DMS153 (cell line): ENCODE measurements at regions not wholly inside any gene's neighbourhood (a gene's known extent, or its start where the extent isn't known, plus 50 kb on each side); places are given as distances from the start of the nearest gene placed in this dataset.
"Not testable (repeated sequence)": the region's sequence is repeated elsewhere in the genome, so short reads cannot be mapped to it uniquely, and the experiment has no call there.

Experiments
- DNase-seq: peaks from one replicate; lab custom pipeline; 2025; lab: John Stamatoyannopoulos, UW

DNA sequence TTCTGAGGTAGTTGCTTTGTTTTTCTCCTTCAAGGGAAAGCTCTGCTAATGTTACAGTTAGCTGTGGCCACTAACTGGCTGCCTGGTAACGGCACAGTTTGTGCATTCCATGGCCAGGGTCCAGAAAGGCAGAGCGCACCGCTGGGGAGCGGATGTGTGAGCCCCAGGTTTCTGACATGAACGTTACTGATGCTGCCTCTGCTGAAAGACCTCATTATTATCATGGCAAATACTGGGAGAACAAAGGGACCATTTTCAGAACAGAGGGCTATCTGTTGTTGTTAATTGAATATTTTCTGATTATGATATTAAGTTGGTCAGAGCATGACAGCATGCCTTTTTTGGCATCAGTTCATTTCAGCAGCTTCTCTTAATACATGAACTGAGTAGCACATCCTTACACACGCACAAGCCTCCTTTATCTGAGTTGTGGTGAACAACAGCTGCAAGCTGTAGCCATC, 134.1 kb downstream of the NUDT12 start:
- DNase-seq: no peak

DNA sequence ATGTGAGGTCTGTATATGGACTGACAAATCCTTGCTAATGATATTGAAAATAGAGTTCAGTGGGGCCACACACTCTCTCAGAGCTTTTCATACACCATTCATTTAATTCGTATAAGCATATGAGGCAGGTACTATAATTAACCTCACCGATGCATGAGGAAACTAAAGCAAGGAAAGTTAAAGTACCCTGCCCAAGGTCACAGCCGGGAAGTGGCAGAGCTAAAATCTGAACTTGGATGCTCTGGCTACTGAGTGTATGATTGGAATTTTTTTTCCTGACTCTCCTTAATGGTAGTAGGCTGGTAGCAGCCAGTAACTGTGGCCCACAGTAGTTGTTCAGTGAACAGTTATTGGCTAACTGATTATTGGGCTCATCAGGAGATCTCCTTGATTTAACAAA, 135.3 kb downstream of the NUDT12 start:
- no peak for DNase-seq

DNA sequence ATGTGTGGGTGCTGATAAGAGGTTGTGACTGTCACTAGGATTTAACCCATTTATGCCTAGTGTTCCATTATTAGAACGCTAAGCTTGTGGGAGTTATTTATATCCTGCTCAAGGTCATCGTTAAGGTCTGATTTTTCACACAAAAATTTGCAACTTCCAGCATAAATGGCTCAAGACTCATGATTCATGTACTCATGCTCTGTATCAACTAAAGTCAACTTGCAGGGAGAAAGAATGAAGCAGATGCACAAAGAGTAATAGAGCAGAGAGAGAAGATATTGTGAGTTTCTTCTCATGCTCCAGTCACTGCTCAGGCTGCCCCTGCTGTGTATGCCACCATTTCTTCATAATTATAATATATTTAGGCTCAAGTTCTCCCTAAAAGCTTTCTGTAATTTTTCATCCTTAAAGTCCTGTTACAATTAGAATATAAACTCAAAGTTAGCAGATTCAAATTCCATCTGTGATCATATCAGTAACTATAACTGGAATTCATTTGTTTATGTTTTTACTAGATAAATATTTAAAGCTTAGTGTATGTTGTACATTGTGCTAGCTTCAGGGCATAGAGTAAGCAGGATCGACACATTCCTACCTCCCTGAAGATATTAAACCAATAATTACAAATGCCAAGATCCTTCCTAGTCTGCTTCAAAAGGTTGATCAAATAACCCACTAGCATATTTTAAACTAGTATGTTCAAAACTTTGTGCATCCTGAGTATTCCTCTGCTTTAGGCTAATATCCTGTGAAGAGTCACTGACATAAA, 136.7 kb downstream of the NUDT12 start:
- no peak for DNase-seq

DNA sequence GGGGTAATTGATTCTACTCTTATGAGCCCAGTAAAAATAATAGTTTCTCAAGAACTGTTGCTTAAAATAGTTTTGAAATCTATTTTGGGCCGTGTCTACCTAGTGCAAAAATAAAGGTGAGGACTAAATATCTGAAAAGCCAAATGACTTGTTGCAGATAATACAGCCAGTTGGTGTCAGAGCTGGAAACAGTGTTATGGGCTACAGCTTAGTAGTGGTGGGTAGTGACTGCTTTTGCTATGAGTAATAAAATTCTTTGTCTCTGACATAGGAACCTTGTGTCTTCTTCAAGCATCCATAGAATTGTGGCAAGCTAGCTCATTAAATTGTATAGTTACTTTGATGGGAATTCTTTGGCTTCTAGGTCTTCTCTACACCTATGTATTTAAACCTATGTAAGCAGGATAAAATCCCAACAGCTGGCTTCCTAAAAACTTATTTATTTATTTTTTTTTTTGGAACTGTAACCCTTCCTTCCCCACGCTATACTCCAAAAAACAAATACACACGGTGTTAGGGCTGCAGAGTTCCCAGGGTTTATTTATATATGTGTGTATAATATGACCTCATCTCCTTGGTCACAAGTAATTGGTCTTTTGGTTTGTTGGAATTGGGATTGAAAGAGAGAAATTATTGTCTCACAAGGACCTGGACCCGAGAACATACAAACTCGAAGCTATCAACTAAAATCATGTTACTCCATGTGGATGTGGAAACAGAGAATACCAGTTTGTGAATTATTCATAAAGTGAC, 138.0 kb downstream of the NUDT12 start:
- DNase-seq: no peak

DNA sequence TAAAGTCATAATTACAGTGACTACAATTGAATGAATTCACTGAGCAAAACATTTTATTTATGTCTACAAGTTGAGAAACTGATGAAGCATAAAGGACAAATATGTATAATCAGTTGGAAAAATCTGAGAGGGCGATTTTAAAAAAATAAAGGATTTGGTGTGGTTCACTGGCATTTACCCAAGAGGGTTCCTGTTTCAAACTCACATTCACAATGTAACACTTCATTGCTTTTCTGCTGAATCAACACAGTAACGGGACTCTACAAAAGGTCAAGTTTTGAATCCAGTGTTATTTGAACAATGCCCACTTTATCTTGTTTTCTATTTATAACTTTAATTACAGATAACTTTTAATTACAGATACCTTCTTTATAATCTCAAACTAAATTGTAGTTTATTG, 138.6 kb downstream of the NUDT12 start:
- no peak for DNase-seq

DNA sequence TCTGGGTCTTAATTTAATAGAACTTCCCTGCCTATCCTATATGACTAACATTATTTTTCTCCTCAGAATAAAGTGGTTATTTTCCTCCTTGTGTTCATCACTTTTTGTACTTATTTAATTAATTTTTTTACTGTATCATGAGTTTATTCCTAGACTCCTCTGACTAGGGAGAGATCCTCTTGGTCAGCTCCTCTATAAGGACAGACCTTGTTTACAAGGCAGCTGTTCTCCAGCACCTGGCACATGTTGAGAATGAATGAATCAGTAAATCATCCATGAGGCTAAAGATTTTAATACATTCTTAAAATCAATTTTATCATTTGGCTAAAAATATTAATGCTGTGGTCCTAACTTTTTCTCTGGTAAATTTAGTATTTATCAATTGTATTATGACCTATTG, 139.8 kb downstream of the NUDT12 start:
- DNase-seq: no peak

DNA sequence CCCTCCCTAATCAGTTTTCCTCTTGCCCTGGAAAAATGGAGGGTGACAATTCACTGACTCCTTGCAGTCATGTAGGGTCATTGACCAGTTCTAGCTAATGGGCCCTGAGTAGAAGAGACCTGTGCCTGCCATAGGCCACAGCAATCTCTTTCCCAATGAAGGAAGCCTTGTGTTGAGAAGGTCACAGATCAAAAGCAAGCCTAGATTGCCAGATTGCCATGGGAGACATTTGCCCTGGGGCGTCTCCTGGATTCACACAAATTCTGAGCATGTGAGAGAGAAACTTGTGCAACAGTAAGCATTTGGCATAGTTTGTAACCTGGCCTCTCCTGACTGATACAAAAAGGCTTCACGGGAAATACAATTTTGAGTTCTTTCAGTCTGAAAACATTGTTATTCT, 148.0 kb downstream of the NUDT12 start:
- no peak for DNase-seq

DNA sequence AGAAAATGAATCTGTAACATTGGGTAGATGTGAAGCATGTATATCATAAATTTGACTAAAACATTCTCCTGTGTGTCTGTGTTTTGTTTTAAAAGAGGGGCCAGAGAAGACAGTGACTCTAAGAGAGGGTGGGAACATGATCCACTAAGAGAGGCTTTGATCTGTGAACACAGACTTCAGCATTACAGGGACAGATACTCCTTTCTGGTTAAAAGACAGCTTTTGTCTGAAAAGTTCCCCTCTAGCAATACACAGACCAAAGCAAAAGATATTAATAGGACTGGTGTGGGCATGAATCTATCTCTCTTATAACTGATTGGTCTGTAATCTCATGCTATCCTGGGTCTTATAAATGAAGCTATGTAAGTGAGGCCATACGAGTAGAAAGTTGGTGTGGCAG, 150.9 kb downstream of the NUDT12 start:
- no peak for DNase-seq

DNA sequence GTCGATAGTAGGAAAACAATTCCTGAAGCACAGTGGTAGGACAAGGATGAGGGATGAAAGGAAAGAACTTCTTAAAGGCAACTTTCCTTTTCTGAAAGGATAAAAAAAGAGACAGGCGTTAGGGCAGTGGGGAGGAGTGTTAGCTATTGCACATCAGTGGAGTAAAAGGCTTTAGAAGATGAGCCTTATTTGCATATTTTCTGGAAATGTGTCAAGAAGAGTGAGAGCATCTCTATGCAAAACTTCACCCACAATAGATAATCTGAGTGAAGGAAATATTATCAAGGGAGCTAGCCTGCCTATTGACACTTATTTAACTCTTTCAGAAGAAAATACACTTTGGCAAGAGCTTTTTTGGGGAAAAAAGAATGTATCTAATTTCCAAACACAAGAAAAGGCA, 151.6 kb downstream of the MACIR start:
- no peak for DNase-seq

DNA sequence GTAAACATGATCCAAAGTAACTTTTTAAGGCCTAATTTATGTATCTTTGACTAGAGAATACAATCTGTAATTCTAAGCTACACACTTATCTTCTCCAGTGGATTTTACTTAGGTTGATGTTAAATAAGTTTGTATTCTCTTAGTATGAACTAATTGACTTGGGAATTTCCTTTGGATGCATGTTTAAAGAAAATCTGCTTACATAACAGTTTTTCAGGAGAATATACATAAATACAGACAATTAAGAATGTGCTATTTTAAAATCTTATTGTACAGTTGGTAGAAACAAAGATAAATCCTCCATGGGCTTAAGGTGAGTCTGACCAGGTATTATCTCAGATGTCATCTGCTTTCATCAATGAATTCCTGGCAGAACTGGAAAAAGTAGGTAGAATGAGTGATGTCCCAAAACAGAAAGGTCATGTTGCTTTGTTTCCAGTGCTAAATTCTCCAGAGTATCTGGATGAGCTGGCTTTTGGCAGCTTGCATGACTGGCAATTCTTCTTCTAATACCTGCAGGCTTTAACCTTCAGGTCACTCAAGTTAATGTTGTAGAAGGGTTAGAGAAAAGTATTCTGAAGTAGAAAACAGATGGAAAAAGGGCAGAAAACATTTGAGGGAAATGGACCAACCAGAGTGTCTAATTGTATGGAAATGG, 150.6 kb downstream of the MACIR start:
- no peak for DNase-seq

DNA sequence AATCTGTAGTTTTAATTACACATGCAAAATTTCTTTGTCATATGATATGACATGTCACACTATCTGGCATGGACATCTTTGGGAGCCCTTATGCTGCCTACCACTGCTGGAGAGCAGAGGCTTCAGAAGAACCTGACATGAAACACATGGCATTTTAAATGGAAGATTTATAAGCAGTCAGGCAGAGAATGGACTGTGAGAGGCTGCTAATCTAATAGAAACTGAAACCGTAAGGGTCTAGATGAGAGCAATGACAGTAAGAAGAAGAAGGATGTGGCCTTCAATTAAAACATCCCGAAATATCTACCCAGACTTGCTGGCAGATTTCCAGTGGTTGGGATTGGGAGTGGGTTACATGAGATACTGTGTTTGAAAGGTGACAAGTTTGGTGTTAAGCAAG, 149.8 kb downstream of the MACIR start:
- DNase-seq: no peak

DNA sequence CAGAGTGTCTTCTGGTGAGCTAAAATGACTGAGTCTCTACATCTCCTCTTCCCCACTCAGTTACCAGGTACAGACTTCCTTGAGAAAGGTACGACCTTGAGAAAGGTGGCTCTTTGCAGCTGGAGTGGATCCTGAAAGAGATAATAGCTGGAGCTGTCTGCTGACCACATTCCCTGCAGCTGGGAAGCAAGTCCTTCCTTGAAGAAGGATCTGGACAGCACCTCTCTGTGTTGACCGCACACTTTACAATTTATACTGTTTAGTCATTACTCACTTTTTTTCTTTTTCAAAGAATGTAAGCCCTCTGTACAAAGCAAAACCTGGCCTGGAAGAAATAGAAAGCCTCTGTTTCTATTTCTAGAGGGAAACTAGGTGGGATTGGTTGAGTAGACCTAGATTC, 148.8 kb downstream of the MACIR start:
- DNase-seq: no peak

DNA sequence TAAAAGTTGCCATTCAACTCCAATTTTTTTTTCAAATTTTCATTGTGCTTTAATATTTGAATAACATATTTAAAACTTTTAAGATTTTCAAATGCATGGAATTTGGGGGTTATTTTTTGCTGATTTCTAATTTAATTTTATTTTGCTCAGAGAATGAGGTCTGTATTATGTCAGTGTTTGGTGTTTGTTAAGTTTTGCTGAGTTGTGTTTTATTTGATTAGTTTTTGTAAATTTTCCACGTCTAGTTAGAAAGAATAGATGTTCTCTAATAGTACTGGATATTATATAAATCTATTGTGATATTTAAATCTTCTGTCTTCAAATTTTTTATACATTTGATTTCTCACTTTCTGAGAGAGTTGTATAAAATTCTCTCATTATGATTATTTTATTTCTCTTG, 145.9 kb downstream of the MACIR start:
- no peak for DNase-seq

DNA sequence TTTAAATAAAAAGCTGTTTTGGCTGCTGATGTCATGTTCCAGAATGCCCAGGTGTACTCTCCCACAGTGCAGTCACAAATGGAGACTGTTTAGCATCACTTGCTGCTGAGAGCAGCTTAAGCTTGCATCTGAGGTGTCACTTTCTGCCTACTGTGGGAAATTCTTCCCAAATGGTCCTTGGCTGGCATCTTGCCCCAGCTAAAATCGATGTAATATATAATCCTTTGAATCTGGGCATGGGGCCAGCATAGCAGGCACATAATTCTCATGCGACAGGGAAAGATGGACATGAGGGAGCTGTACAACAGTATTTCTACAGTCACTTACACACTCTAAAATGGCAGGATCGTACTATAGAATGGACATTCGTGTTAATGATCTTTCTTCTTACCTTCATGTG, 144.3 kb downstream of the MACIR start:
- no peak for DNase-seq

DNA sequence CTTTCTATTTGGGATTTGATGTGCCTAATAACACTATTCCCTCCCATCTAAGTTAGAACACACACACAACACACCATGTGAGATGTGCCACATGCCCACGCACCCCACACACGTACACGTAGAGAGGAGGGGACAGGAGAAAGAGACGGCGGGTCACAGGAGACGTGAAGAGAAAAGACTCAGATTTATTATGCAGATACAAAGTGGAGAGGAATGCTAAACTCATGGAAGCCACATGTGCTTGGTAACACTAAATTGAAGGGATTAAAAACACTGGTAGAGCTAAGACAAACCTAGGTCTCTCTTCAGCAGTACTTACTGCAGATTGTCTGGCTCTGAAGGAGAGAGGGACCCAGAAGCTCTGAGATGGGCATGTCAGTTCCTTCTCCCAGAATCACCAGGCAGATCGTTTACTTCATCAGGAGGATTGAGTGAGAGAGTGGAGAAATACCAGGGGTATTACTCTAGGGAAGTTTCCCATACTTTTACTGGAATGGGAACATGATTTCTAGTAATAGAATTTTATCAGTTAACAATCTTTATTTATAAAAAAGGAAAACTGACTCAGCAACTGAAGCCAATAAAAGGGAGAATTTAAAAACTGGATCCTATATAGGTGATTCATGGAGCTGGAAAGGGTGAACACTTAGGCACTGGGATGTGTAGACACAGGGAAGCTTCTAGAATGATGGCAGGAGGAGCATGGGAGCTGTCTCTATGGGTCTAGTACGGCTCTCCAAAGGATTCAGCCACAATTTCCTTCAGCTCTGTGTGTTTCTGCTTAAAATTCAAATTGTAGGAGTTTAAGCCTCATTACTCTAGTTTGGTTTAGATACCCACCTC, 139.4 kb downstream of the MACIR start:
- DNase-seq: no peak

DNA sequence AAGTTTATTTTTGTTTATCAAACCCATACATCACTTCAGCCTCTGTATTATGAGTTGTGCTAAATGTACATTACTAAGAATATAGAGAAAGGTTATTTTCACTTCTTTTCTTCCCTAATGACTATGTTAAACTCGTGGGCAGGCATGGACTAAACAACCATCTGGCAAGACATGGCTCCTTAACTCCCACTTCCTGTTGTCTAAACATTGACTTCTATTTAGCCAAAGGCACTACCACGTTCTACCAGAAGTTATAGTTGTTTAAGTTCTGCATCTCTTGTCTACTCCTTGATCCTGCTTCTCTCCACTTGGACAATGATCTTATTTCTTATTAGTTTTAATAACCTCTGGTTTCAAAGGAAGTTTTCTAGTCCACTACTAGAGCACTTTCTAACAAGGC, 136.1 kb downstream of the MACIR start:
- no peak for DNase-seq

DNA sequence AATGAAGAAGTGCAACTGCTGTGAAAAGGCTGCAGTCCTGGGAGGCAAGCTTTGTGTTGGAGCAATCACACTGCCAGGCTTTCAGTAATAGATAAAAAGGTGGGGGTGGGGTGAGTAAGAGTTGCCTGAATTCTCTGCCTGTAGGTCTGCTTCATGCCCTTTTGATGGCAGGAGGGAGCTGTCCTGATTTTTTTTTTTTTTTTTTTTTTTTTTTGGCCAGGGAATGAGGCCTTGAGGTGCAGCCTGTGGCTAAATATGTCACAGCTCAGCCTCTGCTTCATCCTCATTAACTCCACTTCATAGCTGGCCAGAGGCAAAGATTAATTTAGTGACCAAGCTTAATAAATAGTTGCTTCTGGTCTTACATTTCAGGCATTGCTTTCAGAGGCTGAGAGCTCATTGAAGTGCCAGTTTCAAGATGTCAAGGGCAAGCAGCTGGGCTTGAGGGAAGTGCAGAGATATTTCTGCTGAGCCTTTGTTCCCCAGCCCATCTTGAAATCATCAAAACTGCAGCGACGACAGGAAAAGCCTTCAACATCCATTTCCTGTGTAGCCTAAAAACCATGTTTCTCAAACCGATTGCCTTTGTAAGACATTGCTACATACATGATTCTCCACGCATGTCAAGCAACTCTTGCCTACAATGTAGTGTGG, 134.7 kb downstream of the MACIR start:
- DNase-seq: no peak

DNA sequence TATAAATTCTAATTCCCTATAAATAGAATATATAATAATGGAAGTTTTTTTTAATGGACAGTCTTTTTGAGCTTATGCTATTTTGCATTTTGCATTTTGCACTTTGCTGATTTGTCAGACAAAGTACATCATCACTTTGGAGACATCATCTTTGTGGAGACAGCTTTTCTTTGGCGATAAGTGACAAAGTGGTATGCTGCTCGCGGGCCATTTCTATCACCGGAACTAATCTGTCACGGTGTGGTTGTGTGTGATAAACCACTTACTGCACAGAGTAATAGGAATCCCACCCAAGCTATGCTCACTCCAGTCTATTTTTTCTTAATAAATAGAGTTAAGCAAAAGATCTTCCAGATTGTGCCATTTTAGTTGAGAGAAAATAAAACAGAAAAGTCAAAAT, 133.1 kb downstream of the MACIR start:
- no peak for DNase-seq

DNA sequence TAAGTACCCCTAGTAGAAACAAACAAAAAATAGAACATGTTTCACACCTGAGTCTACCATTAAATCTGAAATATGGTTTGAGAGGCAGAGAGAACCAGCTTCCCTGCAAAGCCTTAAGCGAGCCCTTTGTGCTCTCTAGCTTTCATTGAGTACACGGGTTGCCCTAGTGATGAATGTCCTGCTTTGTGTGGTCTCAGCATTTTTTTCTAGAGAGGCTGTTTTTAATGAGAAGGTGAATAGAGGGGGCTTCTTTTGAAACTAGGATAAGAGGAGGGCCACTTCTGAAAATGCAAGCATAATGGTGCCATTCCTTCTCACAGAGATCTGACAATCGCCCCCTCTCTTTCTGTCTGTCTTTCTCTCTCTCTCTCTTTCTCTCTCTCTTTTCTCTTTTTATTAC, 131.3 kb downstream of the MACIR start:
- DNase-seq: no peak

DNA sequence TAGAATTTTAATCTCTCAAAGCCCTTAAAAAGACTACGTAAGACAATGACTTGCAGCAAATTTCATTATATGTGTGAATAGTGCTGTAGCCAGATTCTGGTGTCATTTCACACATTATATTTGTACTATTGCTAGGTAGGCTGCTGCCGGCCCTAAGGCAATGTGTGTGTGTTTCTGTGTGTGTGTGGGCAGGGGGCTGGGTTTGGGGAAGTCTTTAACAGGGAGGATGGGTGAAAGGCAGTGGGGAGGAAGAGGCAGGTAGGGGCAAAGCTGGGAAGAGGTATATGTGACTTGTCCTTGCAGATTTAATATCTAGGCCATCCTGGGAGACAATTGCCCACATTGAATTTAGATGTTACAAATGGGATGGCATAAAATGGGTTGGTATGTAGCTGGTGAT, 130.8 kb downstream of the MACIR start:
- DNase-seq: no peak

DNA sequence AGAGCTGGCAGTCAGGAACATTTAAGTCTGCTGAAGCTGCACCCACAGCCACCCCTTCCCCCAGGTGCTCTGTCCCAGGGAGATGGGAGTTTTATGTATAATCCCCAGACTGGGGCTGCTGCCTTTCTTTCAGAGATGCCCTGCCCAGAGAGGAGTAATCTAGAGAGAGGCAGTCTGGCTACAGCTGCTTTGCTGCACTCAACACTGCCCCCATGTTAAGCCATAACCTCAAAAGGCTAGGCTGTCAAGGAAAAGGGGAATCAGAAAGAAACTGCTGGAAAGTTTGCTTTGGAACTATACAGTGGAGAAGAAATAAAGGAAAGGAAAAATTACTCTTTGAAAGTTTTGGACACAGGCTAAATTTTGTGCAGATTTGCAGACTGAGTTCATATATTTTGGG, 127.2 kb downstream of the MACIR start:
- DNase-seq: no peak

DNA sequence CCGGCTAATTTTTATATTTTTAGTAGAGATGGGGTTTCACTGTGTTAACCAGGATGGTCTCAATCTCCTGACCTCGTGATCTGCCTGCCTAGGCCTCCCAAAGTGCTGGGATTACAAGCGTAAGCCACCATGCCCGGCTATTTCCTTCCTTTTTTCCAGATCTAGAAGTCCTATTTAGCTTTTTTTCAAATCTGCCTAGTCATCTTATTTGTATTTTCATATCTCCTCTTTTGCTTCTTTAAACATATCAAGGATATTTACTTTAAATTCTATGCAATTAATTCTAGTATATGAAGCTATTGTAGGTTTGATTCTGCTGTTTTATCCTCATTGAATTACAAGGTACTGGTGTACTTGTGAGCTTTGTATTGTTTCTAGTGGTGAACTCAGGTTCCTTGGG, 119.1 kb downstream of the MACIR start:
- not testable (repeated sequence) for DNase-seq
